ENCODE measurements at regions not wholly inside any gene's neighbourhood (a gene's known extent, or its start where the extent isn't known, plus 50 kb on each side); places are given as distances from the start of the nearest gene placed in this dataset.
"Not testable (repeated sequence)": the region's sequence is repeated elsewhere in the genome, so short reads cannot be mapped to it uniquely, and the experiment has no call there.

GRCh38 chr10:120077707-120078492, 185.4 kb downstream of the SEC23IP start:
- Mint-ChIP-seq H3K27ac (no peak overlapping the region), H3K4me1 (no peaks in the 10 kb centered on the region), H3K4me3 (no peak overlapping the region), H3K36me3 (no peaks in the 10 kb centered on the region), H3K27me3 (peaks cover 41% of the 10 kb centered on the region), H3K9me3 (peaks cover 8% of the 10 kb centered on the region)
- ATAC-seq: peak; percentile 51

- peaks cover 2% of the 10 kb centered on the region for H3K9me3 Mint-ChIP-seq
- H3K4me1 Mint-ChIP-seq: no peaks in the 10 kb centered on the region
- ATAC-seq: no peak
- no peak overlapping the region for H3K27ac Mint-ChIP-seq
- H3K27me3 Mint-ChIP-seq: peaks cover 23% of the 10 kb centered on the region
- H3K36me3 Mint-ChIP-seq: no peaks in the 10 kb centered on the region
- no peak overlapping the region for H3K4me3 Mint-ChIP-seq
These were observed 192.7 kb downstream of the SEC23IP start for GRCh38 chr10:120085096-120085796.

- H3K36me3 Mint-ChIP-seq: no peaks in the 10 kb centered on the region
- H3K9me3 Mint-ChIP-seq: peaks cover 2% of the 10 kb centered on the region
- H3K27me3 Mint-ChIP-seq: peaks cover 19% of the 10 kb centered on the region
- no peak overlapping the region for H3K27ac Mint-ChIP-seq
- ATAC-seq: no peak
- H3K4me1 Mint-ChIP-seq: no peaks in the 10 kb centered on the region
- no peak overlapping the region for H3K4me3 Mint-ChIP-seq
These were observed 193.5 kb downstream of the SEC23IP start for GRCh38 chr10:120086066-120086465.

GRCh38 chr10:120087109-120087508, 194.6 kb downstream of the SEC23IP start:
- Mint-ChIP-seq H3K27me3 (peaks cover 10% of the 10 kb centered on the region), H3K27ac (no peak overlapping the region), H3K9me3 (peaks cover 2% of the 10 kb centered on the region)

DNA sequence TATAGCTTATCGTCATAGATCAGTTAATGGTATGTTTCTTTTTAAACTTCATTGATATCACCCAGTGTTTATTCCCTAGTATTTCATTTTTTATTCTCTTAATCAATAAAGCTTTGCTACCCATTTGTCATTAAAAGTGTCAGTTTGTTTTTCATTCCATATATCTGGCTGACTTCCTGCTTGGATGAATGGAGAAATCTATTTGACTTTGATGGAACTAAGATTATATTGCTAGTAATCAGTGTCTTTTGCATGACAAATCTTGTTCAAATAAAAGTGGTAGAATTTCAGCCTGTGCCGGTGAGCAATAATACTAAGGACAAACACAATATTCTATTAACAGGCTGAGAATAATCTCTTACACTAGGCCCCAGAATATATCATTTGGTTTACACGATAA, 203.3 kb downstream of the SEC23IP start:
- H3K4me1 Mint-ChIP-seq: no peaks in the 10 kb centered on the region
- no peak overlapping the region for H3K27ac Mint-ChIP-seq
- H3K27me3 Mint-ChIP-seq: peaks cover 8% of the 10 kb centered on the region
- H3K36me3 Mint-ChIP-seq: no peaks in the 10 kb centered on the region
- H3K4me3 Mint-ChIP-seq: no peak overlapping the region
- no peak for ATAC-seq
- peaks cover 3% of the 10 kb centered on the region for H3K9me3 Mint-ChIP-seq

More at GRCh38 chr10:120087109-120087508, 194.6 kb downstream of the SEC23IP start:
- Mint-ChIP-seq H3K4me1 (no peaks in the 10 kb centered on the region), H3K4me3 (no peak overlapping the region), H3K36me3 (no peaks in the 10 kb centered on the region)
- no peak for ATAC-seq

- peaks cover 23% of the 10 kb centered on the region for H3K27me3 Mint-ChIP-seq
- no peaks in the 10 kb centered on the region for H3K4me1 Mint-ChIP-seq
- no peak overlapping the region for H3K27ac Mint-ChIP-seq
- no peaks in the 10 kb centered on the region for H3K36me3 Mint-ChIP-seq
- ATAC-seq: no peak
- peaks cover 3% of the 10 kb centered on the region for H3K9me3 Mint-ChIP-seq
- no peak overlapping the region for H3K4me3 Mint-ChIP-seq
These were observed 205.2 kb downstream of the SEC23IP start for GRCh38 chr10:120097766-120098165.

DNA sequence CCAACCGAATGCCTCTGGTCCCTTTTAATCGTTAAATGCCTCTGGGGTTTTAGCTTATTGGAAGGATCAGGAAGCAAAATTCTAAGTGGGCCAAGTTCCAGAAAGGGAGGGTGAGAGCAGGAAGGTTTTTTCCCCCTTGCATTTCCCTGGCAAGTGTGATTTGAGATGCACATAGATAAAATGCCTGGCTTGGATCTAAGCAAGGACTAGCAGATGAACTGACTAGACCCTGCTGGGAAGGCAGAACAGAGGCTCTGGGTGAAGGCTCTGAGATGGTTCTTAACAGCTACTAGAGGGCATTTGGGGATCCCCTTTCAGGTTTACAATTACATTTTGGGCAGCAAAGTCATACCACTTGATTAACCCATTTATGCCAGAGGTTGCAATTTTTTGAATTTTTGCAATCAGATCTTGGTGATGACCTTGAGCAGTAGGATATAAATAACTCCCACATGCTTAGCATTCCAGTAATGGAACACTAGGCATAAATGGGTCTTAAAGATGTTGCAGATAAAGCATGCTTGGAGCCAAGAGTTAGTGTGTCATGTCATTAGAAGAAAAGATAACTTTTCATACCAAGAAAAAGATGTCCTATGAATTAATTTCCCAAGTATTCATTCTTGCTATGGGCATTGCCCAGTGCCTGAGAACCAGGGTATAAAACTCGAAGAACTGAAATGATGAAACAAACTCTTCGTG, 205.9 kb downstream of the SEC23IP start:
- Mint-ChIP-seq H3K27me3 (peaks cover 23% of the 10 kb centered on the region), H3K4me3 (no peak overlapping the region), H3K27ac (no peak overlapping the region), H3K4me1 (no peaks in the 10 kb centered on the region), H3K9me3 (peaks cover 3% of the 10 kb centered on the region), H3K36me3 (no peaks in the 10 kb centered on the region)
- ATAC-seq: no peak

DNA sequence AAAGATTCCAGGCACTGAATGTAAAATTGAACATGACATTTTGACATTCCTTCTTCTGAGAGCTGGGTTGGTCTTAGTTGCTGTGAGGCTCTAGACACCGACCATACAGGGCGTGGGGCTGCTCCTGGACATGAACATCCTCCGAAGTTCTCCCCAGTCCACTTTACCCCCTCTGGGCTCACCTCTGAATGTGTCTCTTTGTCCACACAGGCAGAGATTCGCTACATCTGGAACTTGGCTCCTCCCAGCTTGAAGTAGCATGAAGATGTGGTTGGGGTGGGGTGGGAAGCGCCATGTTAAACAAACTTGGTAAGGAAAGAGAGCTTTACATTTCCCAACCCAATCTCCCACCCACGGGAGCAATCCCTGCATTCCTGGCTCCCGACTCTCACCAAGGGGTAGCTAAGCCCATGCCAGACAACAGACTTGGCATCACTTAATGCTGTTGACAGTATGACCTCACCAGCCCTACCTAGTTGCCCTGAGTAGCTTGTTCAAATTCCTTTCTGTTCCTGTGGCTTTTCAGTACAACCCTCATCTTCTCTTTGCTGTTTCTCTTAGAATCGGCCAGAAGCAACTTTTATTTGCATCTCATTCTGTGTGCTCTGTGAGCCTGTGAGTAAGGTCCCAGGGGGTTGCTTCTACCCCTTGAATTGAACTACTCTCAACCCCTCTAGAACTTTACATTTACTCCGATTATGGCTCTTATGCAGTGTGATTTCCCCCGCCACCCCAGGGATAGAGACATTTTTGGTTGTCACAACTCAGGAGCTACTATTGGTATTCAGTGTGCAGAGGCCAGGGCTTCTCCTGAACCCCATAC, 211.4 kb downstream of the SEC23IP start:
- Mint-ChIP-seq H3K4me3 (no peak overlapping the region), H3K36me3 (no peaks in the 10 kb centered on the region), H3K27ac (no peak overlapping the region), H3K9me3 (no peaks in the 10 kb centered on the region), H3K27me3 (peaks cover 15% of the 10 kb centered on the region), H3K4me1 (no peaks in the 10 kb centered on the region)
- ATAC-seq: no peak

DNA sequence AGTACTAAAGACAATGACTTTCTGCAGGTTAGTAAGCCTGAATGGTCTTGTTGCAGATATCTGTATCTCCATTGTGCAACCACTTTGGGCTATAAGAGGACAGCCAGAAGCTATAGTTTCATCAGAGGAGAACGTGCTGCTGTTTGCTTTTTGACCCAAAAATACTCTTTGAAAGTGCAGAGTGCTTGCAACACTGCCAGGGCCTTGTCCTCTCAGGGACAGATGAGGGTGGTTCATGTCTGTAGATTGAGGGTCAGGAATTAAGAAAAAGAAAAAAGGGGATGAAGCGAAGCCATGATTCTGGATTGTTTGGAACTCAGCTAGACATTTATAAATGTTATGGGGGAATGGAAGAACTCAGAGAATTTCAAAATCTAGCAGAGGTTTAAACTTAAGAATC, 212.5 kb downstream of the SEC23IP start:
- Mint-ChIP-seq H3K9me3 (no peaks in the 10 kb centered on the region), H3K4me1 (no peaks in the 10 kb centered on the region), H3K4me3 (no peak overlapping the region), H3K27me3 (peaks cover 15% of the 10 kb centered on the region), H3K36me3 (no peaks in the 10 kb centered on the region), H3K27ac (no peak overlapping the region)
- no peak for ATAC-seq

- Mint-ChIP-seq H3K4me3 (no peak overlapping the region), H3K27me3 (peaks cover 15% of the 10 kb centered on the region), H3K9me3 (no peaks in the 10 kb centered on the region), H3K36me3 (no peaks in the 10 kb centered on the region), H3K4me1 (no peaks in the 10 kb centered on the region), H3K27ac (no peak overlapping the region)
- ATAC-seq: no peak
These were observed 213.0 kb downstream of the SEC23IP start for GRCh38 chr10:120105492-120105891.

GRCh38 chr10:120108916-120109315, 216.4 kb downstream of the SEC23IP start:
- ATAC-seq: no peak
- Mint-ChIP-seq H3K9me3 (peaks cover 3% of the 10 kb centered on the region), H3K4me3 (no peak overlapping the region), H3K27me3 (peaks cover 6% of the 10 kb centered on the region), H3K36me3 (no peaks in the 10 kb centered on the region), H3K27ac (no peak overlapping the region), H3K4me1 (no peaks in the 10 kb centered on the region)

GRCh38 chr10:120109725-120110124, 217.2 kb downstream of the SEC23IP start:
- H3K4me1 Mint-ChIP-seq, H3K27ac Mint-ChIP-seq, H3K9me3 Mint-ChIP-seq, H3K36me3 Mint-ChIP-seq, H3K4me3 Mint-ChIP-seq, ATAC-seq: not testable (repeated sequence)
- peaks cover 13% of the 10 kb centered on the region for H3K27me3 Mint-ChIP-seq

GRCh38 chr10:120110196-120110595, 217.7 kb downstream of the SEC23IP start:
- Mint-ChIP-seq H3K4me3 (no peak overlapping the region), H3K36me3 (no peaks in the 10 kb centered on the region), H3K4me1 (no peaks in the 10 kb centered on the region), H3K27ac (no peak overlapping the region), H3K9me3 (peaks cover 4% of the 10 kb centered on the region), H3K27me3 (peaks cover 13% of the 10 kb centered on the region)
- no peak for ATAC-seq

- peaks cover 4% of the 10 kb centered on the region for H3K9me3 Mint-ChIP-seq
- no peaks in the 10 kb centered on the region for H3K4me1 Mint-ChIP-seq
- H3K36me3 Mint-ChIP-seq: no peaks in the 10 kb centered on the region
- no peak overlapping the region for H3K4me3 Mint-ChIP-seq
- no peak overlapping the region for H3K27ac Mint-ChIP-seq
- no peak for ATAC-seq
- peaks cover 13% of the 10 kb centered on the region for H3K27me3 Mint-ChIP-seq
These were observed 219.1 kb downstream of the SEC23IP start for GRCh38 chr10:120111628-120112027.

GRCh38 chr10:120112809-120113208, 220.3 kb downstream of the SEC23IP start:
- H3K4me3 Mint-ChIP-seq: no peak overlapping the region
- no peak for ATAC-seq
- no peak overlapping the region for H3K27ac Mint-ChIP-seq
- H3K4me1 Mint-ChIP-seq: no peaks in the 10 kb centered on the region
- H3K27me3 Mint-ChIP-seq: peaks cover 16% of the 10 kb centered on the region
- peaks cover 4% of the 10 kb centered on the region for H3K9me3 Mint-ChIP-seq
- no peaks in the 10 kb centered on the region for H3K36me3 Mint-ChIP-seq

Data from stimulated activated memory B cell treated with anti-CD40 and anti-IgM and Interleukin-4, amounts not matched to agents 10 μg/mL and 1 μg/mL and 100 μg/mL, for 72 hours (primary cell).